Activated T-cell treated with anti-CD3 and anti-CD28 coated beads for 1 hour (primary cell): ENCODE measurements at regions not wholly inside any gene's neighbourhood (a gene's known extent, or its start where the extent isn't known, plus 50 kb on each side); places are given as distances from the start of the nearest gene placed in this dataset.

Source experiments
- DNase-seq: peaks from one replicate; pipeline ENCODE4 v3.0.0-alpha.2; 2020; ENCODE audit warnings: low read depth

DNA sequence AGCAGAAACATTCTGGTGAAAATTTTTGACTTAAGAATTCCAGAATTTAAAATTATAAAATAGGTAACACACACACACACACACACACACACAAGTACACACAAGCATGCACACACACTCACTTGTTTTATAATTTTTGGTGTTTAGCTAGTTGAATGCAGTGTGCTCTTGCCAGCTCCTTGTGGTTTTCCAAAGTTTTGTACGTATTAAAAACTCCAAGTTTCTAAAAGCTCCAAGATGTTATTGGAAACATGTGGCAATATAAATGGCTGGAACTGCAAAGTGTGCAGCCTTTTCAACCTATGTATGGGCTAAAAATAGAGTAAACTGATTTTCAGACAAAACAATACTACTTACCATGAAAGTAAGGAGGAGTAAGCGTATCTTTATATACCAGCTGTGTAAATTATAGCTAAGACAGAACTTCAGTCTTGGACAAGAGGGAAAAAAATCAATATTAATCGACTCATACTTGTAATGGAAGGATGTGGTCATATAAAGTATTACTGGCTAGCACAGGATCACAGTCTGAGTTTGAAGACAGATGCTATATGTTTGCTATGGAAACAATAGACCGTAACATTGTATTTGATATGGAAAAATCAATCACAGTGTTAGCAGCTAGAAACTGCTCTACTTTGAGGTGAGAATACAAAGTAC is 727.1 kb upstream of the GRAMD2B start:
- no peak for DNase-seq

DNA sequence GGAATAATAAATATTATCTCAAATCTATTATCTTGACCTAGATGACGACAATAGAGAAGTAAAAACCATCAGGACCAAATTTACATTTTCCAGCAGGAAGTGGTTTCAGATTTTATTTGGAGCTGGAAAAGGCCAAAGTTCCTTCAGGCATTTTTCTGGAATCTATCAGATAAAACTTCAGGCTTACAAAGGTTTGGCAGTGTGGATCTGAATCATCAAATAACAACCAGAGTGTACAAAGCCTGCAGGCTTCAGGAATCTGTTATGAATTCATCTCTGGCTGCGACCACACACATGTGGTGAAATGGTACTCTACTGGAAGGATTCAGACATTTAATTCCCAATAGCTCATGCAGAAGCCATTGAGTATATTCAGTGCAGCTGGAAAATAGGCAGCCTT is 726.4 kb upstream of the GRAMD2B start:
- DNase-seq: no peak

DNA sequence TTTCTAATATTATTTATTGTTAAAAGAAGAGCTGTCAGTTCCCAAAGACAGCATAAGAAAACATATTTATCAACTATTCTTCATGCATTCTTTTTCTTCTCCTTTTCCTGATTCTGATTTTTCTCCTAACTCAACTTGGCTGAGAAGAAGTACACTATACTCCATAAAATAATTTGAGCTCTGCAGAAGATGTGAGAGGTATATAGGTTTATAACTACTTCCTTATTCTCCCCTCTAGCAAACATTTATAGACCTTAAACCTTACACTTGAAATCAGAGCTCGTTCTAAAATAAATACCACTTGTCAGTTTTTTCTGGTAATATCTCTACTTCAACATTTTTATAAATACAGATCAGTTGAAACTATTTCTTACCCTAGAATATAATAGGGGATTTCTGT is 724.8 kb upstream of the GRAMD2B start:
- DNase-seq: no peak

DNA sequence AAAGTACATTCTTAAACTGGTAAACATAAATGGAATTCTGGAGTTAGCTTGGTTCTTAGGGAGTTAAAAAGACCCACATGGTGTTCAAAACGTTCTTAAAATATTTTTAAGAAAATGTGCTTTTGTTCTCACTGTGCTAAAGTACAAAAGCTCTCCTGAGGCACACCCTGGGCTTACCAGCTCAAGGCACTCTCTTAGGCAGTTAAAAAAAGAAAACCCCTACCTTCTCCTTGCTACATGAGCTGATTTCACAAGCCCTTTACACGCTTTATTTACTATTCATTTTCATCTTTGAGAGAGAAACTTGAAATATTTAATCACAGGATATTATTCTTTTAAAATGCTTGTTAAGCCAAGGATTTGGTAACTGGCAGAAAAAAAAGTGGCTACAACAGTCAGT is 723.3 kb upstream of the GRAMD2B start:
- DNase-seq: no peak

DNA sequence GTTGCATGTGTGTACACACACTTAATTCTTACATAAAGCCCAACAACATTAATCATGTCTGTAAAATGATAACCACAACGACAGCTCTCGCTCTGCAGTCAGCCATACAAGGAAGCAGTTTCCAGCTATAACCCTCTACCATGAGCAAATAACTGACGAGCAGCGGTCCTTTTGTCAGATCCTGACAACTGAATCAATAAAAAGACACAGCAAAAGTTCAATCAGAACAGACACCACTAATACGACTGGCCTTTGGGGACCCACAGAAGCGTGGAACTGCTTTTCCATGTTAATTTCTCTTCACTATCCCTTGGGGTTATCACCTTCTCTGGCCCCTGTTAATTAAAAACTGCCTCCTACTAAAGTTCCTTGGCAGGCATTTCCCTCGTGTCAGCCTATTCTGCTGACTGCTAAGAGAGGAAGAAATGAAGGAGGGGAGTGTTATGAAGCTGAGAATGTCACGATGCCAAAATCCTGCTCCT is 722.8 kb upstream of the GRAMD2B start:
- no peak for DNase-seq

DNA sequence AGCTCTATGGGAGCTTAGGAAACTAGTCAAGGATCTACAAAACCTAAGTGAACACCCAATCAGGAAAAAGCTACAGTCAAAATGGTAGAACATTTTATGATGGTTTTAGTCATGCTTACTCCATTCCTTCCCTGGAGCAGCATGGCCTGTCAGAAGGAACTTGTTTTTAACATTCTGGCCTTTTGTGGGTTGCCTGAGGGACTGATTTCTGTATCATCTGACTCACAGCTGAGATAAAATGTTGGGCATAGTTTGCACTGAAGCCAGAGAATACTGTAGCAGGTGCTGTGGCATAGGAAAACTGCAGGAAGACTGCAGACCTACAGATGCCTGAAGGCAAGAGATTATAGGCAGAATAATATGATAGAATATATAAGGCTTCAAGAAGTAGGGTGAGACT is 719.6 kb upstream of the GRAMD2B start:
- DNase-seq: no peak

DNA sequence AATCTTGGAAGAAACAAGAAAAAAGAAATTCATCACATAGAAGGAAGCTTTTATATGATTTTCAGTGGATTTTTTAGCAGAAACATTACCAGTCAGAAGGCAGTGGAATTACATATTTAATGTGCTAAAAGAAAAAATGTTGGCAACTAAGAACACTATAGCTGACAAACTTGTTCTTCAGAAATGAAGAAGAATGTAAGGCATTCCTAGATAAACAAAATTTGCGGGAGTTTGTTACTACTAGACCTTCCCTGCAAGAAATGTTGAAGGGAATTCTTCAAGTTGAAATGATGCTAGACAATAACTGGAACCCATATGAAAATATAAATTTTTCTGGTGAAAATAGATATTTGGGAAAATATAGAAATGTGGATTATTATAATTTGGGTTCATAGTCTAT is 718.3 kb upstream of the GRAMD2B start:
- no peak for DNase-seq

DNA sequence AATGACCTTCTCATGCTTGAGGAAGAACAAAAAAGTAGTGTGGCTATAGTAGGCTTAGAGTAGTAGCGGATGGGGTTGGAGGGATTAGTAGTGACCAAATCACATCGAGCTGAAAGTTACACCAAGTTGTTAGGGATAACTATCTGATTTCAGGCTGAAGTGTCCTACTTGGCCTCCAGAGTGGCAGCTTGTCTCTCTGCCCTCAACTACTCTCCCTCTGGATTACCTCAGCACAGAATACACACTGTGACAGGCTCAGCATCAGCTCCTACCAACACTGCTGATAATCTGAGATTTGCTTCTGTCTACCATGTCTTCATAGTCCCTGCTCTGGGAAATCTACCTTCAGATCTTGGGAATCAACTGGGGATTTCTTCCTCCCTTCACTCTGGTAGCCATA is 714.6 kb upstream of the GRAMD2B start:
- no peak for DNase-seq

DNA sequence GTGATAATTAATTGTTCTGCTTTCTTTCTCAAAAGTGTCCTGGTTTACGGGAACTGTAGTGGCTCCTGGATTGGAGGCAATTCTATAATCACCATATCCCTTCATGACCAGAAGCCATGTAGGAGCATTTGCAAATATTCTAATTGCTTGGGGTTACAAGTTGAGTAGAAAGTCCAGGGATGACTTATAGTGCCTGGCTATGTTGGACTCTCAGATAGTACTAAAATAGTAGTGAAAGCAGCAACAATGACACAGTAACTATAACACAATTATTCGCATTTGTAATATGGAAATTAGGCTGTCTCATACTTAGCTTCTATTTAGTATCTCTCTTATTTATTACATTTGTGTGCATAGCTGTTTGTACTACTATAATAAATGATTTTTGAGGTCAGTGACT is 712.5 kb upstream of the GRAMD2B start:
- no peak for DNase-seq

DNA sequence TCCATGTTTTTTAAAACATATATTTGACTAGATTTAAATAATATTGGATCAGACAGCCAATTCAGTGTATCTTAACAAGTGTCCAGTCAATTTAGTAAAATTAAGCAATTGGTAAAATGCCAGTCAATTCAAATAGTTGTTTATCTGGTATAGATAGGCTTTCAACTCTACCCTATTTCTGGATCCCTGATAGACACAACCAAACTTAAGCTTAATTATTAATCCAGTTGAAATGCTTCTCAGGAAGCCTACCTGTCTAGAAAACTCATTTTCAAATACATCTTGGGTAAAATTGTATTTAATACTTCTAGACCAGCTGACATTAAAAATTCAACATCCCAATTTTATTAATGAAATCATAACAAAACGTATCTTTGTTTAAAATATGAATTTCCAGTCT is 710.8 kb upstream of the GRAMD2B start:
- no peak for DNase-seq

DNA sequence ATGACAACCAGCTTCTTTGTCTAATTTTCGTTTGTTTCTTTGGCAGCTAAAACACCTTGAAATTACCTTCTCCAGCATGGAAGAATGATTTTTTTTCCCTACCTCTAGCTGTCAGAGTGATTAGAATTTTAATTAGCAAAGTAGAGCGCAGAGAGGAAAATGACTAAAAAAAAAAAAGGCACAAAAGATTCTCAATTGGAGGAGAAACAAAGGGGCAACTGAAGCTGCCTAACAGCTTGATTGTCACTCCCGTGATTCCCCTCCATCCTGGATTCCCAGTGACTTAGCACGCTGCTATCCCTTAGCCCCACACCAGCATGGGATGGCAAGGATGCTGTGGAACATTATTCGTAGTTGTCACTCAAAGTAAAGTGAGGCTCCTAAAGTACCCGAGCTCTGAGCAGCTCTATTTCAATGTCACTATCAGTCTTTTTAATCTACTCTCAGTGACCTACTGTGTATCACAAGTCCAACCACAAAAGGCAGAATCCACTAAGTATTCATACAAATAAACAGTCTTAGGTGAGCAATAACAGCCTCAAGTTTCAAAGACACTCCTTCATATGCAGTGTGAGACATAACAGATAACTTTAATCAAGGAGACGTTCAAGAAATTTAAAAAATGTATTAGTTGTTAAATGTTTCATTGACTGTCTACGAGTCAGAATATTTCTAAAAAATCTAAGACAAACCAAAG is 710.0 kb upstream of the GRAMD2B start:
- DNase-seq: no peak

DNA sequence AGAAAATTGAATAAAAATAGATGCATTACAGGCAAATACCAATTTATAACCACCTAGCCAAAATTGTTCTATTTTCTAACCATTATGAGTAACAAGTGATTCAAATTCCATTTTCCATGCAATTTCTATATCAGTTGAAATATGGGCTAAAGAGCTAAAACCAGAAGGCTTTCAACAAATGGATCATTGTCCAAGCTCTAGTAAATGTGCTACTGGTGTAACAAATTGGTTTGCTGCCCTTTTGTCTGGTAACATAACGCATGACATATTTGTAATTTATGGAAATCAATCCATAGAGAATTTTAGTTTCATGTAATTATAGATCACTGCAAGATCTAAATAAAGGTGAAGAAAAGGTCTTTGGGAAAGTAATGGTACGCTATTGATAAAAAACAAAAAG is 708.0 kb upstream of the GRAMD2B start:
- no peak for DNase-seq

DNA sequence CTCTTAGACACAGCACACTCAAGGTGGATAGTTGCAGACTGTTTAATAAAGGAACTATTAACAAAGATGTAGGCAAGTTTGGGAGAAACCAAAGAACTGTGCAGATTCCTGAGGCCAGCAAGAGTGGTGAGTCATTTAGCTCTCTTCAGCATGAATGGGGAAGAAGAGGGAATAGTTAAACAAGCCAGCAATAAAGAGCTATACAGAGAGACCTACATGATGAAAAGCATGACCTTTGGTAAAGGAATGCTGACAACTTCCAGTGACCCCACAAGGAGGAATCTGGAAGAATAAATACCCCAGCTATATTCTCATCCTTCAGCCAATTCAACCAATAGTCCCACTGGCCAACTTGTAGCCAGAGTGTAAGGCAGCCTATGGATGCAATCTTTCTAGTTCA is 706.0 kb upstream of the GRAMD2B start:
- DNase-seq: no peak

DNA sequence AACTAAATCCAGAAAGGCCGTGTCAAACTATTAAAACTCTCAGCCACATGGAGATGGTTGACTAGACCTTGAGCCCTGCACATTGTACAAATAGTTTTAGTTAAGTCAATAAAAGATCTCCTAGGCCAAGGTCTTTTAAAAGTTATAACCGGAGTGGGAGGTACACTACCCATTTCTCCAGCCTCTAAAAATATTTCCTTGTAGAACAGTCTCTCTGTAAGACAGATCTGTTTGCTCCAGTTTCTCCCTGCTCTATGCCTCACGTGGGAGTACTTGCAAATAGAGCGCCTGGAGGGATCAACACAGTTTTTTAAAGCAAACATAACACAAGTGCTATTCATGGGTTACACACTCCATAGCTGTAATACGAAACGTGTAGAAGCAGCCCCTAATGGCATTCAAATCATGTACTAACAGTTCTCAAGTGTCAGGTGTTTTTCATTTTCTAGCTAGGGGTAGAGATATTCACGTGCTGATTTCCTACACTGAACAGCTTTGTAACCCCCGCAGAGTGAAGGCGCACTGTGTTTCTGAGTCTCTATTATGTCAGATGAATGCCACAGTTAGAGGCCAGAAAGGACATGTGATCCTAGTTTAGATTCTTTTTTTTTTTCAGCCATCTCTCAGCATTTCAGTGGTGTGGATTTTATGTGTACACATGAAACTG is 703.4 kb upstream of the GRAMD2B start:
- no peak for DNase-seq

DNA sequence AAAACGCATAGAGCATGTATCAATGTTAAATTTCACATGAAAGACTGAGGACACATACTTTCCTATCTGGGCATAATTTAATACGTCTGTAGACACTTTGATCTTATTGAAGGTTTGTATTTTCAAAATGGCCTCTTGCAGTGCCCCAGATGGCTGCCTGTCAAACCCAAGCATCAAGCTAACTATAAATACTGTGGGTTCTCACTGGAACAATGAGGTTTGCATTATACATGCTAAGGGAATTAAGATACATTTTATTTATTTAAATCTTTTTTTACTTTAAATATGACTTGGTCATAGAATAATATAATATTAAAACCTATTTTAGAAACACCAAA is 702.9 kb upstream of the GRAMD2B start:
- DNase-seq: no peak

DNA sequence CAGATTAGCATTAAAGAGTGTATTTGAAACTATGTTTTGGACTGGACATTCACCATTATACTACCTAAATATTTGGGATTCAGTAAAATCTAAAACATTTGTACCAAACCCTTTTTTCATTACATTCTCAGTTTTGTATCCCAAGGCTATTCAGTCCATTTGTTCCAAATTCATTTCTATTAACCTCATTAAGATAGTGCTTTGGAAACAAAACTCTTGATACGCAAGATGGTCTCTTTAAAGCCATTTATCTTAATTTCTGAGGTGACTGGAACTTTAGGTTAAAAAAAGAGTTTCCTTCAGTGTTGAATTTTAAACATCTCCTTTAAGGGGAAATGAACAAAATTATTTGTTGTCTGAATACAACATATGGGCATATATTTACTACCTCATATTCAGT is 702.5 kb upstream of the GRAMD2B start:
- no peak for DNase-seq

DNA sequence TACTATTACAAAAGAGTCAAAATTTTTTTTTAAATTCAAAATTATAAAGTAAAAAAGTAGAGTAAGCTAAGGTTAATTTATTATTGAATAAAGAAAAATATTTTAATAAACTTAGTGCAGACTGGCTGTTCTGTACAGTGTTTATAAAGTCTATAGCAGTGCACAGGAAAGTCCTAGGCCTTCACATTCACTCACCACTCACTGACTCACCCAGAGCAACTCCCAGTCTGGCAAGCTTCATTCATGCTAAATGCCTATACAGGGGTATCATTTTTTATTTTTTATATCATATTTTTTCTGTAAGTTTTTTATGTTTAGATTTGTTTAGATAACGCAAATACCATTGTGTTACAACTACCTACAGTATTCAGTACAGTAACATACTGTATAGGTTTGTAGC is 700.7 kb upstream of the GRAMD2B start:
- no peak for DNase-seq

DNA sequence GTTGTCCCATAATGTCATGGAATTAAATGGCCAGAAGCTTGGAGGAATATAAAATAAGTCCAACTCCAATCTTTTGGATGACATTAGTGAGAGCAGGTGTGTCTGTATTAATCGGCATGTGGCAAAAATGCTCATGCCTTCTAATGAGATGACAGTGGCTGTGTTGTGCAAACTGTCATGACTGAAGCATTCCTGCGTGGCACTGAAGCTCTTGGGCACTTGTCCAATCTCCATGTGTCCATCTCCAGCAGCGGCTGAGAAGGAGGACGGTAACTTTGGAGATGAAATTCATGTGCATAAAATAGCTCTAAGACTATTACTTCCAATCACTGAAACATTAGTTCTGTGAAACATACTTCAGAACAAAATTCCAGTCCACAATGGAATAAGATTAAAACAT is 697.5 kb upstream of the GRAMD2B start:
- DNase-seq: no peak

DNA sequence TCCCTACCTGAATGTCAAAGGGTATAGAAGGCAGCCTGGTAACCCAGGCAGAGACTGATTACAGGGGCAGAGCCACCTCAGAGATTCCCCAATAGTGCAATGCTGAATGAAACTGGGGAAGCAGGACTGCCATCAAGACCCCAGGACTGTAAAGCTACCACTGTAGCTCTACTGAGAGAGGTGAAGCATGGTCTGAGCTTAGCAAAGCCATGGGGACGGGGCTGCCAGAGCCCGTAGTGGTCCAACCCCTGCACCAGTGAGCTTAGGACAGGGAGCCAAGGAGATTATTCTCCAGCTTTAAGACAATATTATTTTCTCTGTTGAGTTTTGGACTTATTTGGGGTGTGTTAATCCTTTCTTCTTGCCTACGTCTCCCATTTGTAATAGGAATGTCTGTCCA is 679.3 kb upstream of the GRAMD2B start:
- DNase-seq: no peak

DNA sequence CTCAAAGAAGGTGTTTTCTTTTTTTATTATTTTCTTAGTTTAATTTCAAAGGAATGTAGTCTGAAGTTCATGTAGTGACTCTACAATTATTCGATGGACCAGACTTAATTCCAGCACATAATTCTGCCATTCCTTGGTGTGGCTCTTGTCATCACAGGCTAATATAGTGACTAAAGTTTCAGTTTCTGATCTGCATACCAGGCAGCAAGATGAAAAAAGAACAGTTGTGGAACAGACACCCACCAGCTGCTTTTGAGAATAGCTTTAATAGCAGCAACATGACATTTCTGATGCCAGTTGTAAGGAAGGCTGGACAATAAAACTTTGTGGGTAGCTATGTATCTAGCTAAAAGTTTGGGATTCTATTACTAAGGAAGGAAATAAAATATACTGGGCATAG is 676.3 kb upstream of the GRAMD2B start:
- no peak for DNase-seq

DNA sequence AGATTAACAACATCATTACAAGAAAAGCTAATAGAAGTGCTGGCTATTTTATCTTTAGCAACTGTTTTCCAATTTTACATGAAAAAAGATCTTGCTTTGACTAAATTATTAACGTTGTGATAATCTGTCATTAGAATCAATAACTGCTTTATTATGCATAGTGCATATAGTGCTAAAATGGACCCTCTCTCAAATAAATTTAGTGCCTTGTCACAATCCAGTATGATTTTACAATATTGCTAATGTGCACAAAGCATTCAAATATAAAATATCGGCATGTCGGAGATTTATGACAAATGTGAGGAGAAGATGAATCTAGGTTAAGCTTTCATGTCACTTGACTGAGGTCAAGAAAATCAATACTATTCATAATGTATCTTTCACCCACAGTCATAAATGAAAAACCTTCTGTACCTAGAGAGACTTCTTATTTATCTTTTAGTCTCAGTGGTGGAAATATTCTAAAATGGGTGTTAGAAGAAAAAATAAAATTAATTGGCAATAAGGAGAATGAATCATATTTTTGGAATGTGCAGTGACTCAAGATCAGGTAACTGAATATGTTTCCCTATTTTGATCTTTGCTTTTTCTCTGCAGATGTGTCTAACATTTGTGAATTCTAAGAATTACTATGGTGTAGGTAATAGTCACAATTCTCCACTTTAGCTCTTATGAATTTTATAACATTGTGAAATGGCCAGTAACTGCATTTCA is 672.9 kb upstream of the GRAMD2B start:
- DNase-seq: no peak

DNA sequence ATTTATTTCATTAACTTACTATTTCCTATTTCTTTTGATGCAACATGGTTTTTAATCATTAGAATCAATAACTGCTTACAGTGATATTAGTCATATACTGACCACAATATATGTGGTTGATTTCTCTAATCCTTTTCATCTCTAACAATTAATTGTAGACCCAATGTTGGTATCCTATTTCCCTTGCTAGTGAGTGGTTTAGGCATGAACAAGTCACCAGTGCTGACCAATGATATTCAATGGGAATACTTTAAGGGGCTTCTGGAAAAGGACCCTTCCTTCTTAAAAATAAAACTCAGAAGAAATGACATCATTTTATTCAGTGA is 672.4 kb upstream of the GRAMD2B start:
- DNase-seq: no peak

DNA sequence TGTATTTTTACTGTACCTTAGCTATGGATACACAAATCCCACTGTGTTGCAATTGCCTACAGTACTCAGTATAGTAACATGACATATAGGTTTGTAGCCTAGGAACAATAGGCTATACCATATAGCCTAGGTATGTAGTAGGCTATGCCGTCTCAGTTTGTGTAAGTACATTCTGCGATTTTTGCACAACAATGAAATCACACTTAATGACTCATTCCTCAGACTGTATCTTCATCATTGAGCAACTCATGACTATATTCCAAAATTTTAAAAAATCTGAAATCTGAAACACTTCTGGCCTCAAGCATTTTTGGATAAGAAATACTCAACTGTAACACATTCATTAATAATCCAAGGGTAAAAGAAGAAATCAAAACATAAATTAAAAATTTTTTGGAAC is 666.8 kb upstream of the GRAMD2B start:
- no peak for DNase-seq
